ENCODE measurements at regions not wholly inside any gene's neighbourhood (a gene's known extent, or its start where the extent isn't known, plus 50 kb on each side); places are given as distances from the start of the nearest gene placed in this dataset.

GRCh38 chr11:128222245-128222884, 365.0 kb downstream of the ETS1 start:
- TF ChIP-seq CTCF (IDR thresholded peaks at IDR 0.05; ENCODE audit: low read length, missing control alignments), result no peak
- no peak for DNase-seq (ENCODE audit: low read depth)
- H3K4me3 ChIP-seq (replicated peaks; ENCODE audit: low read depth, low read length), result no peak overlapping the region

- no peak for TF ChIP-seq CTCF (IDR thresholded peaks at IDR 0.05; ENCODE audit: low read length, missing control alignments)
- H3K4me3 ChIP-seq (replicated peaks; ENCODE audit: low read depth, low read length), result no peak overlapping the region
- no peak for DNase-seq (ENCODE audit: low read depth)
These were observed 367.6 kb downstream of the ETS1 start for GRCh38 chr11:128219731-128220120.

GRCh38 chr11:128216198-128216597, 371.2 kb downstream of the ETS1 start:
- no peak for TF ChIP-seq CTCF (IDR thresholded peaks at IDR 0.05; ENCODE audit: low read length, missing control alignments)
- DNase-seq (ENCODE audit: low read depth), result no peak
- H3K4me3 ChIP-seq (replicated peaks; ENCODE audit: low read depth, low read length), result no peak overlapping the region

- DNase-seq (ENCODE audit: low read depth), result no peak
- no peak overlapping the region for H3K4me3 ChIP-seq (replicated peaks; ENCODE audit: low read depth, low read length)
These were observed 372.0 kb downstream of the ETS1 start for GRCh38 chr11:128215238-128215882.

GRCh38 chr11:128214263-128214662, 373.1 kb downstream of the ETS1 start:
- TF ChIP-seq CTCF (IDR thresholded peaks at IDR 0.05; ENCODE audit: low read length, missing control alignments), result no peak
- no peak for DNase-seq (ENCODE audit: low read depth)

More at GRCh38 chr11:128215238-128215882, 372.0 kb downstream of the ETS1 start:
- TF ChIP-seq CTCF (IDR thresholded peaks at IDR 0.05; ENCODE audit: low read length, missing control alignments), result no peak

GRCh38 chr11:128213461-128213860, 373.9 kb downstream of the ETS1 start:
- TF ChIP-seq CTCF (IDR thresholded peaks at IDR 0.05; ENCODE audit: low read length, missing control alignments), result no peak
- H3K4me3 ChIP-seq (replicated peaks; ENCODE audit: low read depth, low read length), result no peak overlapping the region
- no peak for DNase-seq (ENCODE audit: low read depth)

More at GRCh38 chr11:128214263-128214662, 373.1 kb downstream of the ETS1 start:
- H3K4me3 ChIP-seq (replicated peaks; ENCODE audit: low read depth, low read length), result no peak overlapping the region

GRCh38 chr11:128212324-128212723, 375.0 kb downstream of the ETS1 start:
- DNase-seq (ENCODE audit: low read depth), result no peak
- H3K4me3 ChIP-seq (replicated peaks; ENCODE audit: low read depth, low read length), result no peak overlapping the region
- no peak for TF ChIP-seq CTCF (IDR thresholded peaks at IDR 0.05; ENCODE audit: low read length, missing control alignments)

Data from fibroblast of pulmonary artery (primary cell).